NCI-H1930 (cell line): ENCODE measurements at regions not wholly inside any gene's neighbourhood (a gene's known extent, or its start where the extent isn't known, plus 50 kb on each side); places are given as distances from the start of the nearest gene placed in this dataset.

Experiments
- DNase-seq, 2 experiments: peaks; one replicate each; lab custom pipeline; 2025; lab: John Stamatoyannopoulos, UW

DNA sequence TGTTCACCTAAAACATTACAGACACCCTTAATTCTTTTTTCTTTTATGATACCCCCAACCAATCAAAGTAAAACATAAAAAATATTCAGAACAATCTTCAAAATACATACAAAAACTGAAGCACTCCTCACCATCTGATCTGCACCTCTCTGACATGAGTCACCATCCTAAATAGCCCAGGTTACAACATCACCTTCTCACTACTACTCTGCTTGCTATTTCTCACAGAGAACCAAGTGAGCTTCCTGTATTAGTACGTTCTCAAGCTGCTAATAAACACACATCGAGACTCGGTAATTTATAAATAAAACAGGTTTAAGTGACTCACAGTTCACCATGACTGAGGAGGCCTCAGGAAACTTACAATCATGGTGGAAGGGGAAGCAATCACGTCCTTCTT lies 183.5 kb downstream of the CBLN2 start:
- DNase-seq = no peak

GRCh38 chr18:72342933-72343332 lies 201.2 kb downstream of the CBLN2 start:
- DNase-seq = no peak

DNA sequence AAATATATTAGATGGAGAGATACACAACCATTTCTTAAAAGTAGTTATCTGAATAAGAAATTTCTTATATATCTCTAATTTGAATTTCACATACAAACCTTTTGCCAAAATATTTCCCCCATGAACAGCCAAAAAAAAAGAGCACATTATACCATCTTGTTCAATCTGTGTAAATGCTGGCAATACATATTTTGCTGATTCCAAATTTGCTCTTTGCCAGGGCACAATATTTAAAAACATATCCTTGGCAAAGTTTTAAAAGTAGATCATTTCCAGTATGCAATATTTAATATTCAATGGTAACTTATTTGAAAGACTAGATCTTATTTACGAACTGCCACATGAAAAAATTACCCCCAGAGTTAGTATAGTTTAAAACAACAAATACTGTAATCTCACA lies 204.2 kb downstream of the CBLN2 start:
- no peak for DNase-seq

GRCh38 chr18:72336786-72337185 lies 207.4 kb downstream of the CBLN2 start:
- DNase-seq = no peak

- no peak for DNase-seq
Measured at GRCh38 chr18:72329533-72329932, 214.6 kb downstream of the CBLN2 start.

- no peak for DNase-seq
Measured at GRCh38 chr18:72325307-72325706, 218.8 kb downstream of the CBLN2 start.

- no peak for DNase-seq
Measured at GRCh38 chr18:72324677-72325076, 219.5 kb downstream of the CBLN2 start.

DNA sequence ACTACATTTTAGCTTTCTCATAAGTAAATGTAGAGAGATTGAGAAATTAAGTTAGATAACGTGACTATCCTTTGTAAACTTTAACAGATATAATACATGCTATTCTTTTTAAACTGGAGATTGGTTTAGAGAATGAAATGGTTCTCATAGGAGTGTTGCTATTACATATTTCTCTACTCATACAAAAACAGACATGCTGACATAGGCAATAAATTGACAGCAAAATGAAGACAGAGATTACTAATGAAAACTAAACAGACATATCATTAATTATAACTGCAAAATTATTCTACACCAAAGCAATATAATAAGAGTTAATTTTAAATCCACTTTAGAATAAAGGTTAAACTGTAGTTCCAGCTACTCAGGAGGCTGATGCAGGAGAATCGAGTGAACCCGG lies 227.6 kb downstream of the CBLN2 start:
- no peak for DNase-seq

DNA sequence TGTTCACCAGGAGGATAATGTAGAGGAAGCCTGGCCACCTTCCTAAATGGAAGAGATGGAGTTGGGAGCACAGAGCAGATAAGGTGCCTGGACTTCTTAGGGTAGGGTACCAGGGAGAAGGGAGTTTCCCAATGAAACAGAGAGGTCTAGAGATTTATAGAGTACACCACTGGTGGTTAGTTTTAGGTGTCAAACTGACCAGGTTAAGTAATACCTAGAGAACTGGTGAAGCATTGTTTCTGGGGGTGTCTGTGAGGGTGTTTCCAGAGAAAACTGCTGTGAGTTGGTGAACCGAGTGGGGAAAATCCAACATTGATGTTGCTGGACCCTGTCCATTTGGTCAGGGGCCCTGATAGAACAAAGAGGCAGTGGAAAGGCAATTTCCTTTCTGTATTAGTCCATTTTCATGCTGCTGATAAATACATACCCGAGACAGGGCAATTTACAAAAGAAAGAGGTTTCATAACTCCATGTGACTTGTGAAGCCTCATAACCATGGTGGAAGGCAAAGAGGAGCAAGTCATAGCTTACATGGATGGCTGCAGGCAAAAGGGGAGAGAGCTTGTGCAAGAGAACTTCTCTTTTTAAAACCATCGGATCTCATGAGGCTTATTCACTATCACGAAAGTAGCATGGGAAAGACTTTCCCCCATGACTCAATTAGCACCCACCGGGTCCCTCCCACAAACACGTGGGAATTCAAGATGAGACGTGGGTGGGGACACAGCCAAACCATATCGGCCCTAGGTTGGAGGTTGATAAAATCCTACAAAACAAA lies 260.8 kb downstream of the CBLN2 start:
- no peak for DNase-seq

- no peak for DNase-seq
Measured at GRCh38 chr18:72273025-72273424, 271.1 kb downstream of the CBLN2 start.

- DNase-seq = no peak
Measured at GRCh38 chr18:72261590-72261989, 282.6 kb downstream of the CBLN2 start.

GRCh38 chr18:72246076-72246475 lies 298.1 kb downstream of the CBLN2 start:
- no peak for DNase-seq

DNA sequence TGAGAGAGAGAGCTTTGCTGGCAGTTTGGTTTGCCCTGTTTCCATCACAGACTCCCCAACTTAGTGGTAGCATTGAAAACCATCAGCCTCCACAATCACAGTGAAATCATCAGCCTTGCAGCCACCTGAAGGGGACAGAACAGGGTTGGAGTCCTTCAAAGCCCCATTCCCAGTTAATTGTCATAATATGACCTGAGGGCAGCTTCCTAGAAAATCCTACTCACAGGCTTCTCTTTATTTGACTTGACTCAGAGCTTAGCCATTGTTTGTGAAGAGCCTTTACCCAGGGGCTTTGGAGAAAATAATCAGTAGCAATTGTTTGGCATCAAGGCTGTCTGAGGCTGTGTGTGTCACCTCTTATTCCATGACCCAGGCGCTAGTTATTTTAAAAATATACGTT lies 308.7 kb downstream of the CBLN2 start:
- peak; percentile 49 to 67 for DNase-seq

DNA sequence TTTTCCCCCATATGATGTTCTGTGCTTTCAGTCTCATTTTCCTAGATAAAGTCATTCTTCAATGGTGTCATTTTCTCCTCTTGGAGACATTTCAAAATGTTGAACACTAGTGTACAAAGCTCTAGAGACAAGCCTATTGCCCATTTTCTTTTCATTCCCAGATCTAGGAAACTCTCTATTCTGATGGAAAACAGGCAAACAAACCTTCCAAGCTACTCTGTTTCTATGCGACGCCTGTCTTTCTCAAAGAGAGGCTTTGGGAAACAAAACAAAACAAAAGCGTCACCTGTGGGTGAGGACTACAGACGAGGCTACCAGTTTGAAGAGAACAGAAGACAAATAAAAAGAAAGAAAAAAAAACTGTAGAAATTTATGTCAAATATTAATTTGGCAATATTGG lies 311.0 kb downstream of the CBLN2 start:
- peak; percentile 8 to 9 for DNase-seq

DNA sequence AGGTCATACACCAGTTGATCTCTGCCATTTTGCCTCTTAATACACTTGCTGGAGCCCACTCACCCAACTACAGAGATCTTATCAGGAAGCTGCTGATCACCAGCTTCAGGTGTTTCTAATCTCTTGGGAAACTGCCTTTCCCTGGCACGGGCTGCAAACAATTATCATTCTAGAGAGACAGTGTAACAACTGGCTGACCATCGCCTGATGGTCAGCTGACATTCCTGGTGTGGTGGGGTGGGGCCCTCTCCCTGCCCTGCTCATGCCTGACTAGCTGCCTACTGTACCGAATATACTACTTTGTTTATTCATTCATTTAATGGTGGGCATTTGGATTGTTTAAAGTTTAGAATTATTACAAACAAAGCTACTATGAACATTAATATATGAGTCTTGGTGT lies 311.5 kb downstream of the CBLN2 start:
- DNase-seq = no peak

DNA sequence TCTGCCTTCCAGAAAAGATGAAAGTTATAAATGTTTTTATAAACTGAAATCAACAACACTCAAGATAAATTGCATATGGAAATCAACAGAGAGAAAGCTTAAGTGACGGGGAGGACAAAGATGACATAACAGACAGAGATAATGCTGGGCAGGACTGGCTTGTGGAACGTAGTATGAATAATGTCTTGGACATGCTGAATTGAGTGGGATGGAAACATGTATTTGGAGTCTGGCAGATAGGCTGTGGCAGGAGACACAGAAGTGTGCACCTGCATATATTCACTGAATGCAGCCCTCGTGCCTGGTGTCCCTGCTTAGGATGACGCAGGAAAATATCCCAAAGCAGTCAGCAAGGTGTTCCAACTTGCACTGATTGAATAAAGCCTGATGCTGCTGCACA lies 318.2 kb downstream of the CBLN2 start:
- no peak for DNase-seq

DNA sequence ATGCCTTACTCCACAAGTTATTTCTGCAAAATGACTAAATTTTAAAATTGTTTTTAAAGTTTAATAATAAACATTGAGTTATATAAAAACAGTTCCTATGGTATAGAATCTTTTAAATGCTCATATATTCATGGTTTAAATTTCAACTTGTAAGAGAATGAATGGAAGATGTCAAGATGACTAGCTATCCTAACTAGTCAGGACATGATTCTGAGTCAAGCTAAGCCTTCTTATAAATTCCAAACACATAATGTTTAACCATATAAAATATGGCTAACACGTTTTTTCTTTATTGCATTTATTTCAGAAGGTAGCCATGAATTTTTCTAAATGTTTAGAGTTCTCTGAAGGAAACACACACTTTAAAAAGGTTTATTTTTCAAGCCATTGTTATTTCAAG lies 320.4 kb downstream of the CBLN2 start:
- DNase-seq = no peak

GRCh38 chr18:72208920-72209676 lies 335.0 kb downstream of the CBLN2 start:
- no peak for DNase-seq

GRCh38 chr18:72207280-72207679 lies 336.9 kb downstream of the CBLN2 start:
- DNase-seq = no peak

GRCh38 chr18:72206814-72207213 lies 337.3 kb downstream of the CBLN2 start:
- no peak for DNase-seq

DNA sequence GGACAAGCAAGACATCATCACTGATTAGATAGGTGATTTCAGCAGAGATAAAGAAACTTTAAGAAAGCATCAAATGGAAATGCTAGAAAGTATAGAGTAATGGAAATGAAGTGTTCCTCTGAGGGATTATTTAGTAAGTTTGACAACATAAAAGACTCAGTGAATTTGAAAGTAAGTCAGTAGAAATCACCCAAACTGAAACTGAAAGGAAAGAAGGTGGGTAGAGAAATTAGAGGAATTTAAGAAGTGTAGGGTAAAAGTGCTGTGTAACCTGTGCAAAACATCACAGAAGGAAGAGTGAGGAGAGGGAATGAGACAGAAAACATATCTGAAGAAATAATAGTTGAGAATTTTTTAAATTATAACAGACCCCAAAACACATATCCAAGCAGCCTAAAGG lies 343.1 kb downstream of the CBLN2 start:
- DNase-seq = no peak

GRCh38 chr18:72197591-72197990 lies 346.6 kb downstream of the CBLN2 start:
- DNase-seq = no peak

GRCh38 chr18:72194072-72194471 lies 350.1 kb downstream of the CBLN2 start:
- no peak for DNase-seq

DNA sequence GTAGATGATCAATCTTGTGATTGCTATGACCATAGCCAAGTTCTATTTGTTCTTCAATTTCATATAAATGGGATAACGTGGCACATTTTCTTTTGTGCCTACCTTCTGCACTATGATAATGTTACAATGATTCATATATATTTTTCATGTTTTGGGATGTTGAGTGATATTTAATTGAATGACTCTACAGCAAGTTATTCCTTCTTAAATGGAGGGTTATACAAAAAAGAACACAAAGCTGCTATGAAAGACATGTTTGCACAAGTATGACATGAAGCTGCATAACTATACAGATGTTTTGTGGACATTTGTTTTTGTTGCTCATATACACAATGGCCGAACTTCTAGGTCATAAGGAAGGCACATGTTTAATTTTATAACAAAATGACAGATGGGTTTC lies 356.2 kb downstream of the CBLN2 start:
- no peak for DNase-seq
